HCT116 (cell line): ENCODE measurements at regions not wholly inside any gene's neighbourhood (a gene's known extent, or its start where the extent isn't known, plus 50 kb on each side); places are given as distances from the start of the nearest gene placed in this dataset.

ENCODE experiments used
- ATAC-seq: fragments of 200-7000 bp; cut with Tn5 transposase; 2 replicates; pipeline ENCODE4 v1.9.1; 2020; ENCODE audit warnings: mild to moderate bottlenecking, moderate library complexity
- BruUV-seq: library from RNA; stranded (reverse); fragments of 400-500 nt; replicated peaks from 2 replicates; lab custom pipeline; 2021; lab: Mats Ljungman, UMichigan
- CTCF ChIA-PET: fragments of 300-600 bp; sonication (Branson Sonifier 250); formaldehyde crosslinking; loops from one replicate; lab custom pipeline; 2021; ENCODE audit warnings: antibody characterized with exemption; lab: Charles Lee
- POLR2A ChIA-PET: fragments of 300-600, 350-600 bp; sonication (Branson Sonifier 250); formaldehyde crosslinking; loops from one replicate; lab custom pipeline; 2021; ENCODE audit warnings: antibody characterized with exemption; lab: Charles Lee
- RAD21 ChIA-PET, 2 experiments: fragments of 300-600 bp; sonication (Branson Sonifier 250); formaldehyde crosslinking; loops; one replicate each; lab custom pipeline; 2023; ENCODE audit warnings: low total read pairs in 2 of 2; ENCODE audit not compliant: uncharacterized antibody in 2 of 2, unreplicated experiment in 2 of 2, low non-redundant PET in 1 of 2; lab: Charles Lee
- DNase-seq: peaks from one replicate; pipeline ENCODE4 v3.0.0-alpha.2; 2010; ENCODE audit warnings: low read depth, low spot score
- H2AFZ ChIP-seq: fragments of 200-600 bp; shearing (Covaris generic), sonication (generic); 2 replicates; pipeline ENCODE4 v1.6.1; 2017; ENCODE audit warnings: low read depth, mixed run types, mixed read lengths, antibody characterized with exemption, low read length; ENCODE audit not compliant: poor library complexity, severe bottlenecking
- H3K27ac ChIP-seq: 2 replicates; pipeline ENCODE4 v1.5.1; 2012; ENCODE audit warnings: low read depth, low read length
- H3K27me3 ChIP-seq: fragments of 200-600 bp; sonication (generic); 2 replicates; pipeline ENCODE4 v1.6.1; 2016; ENCODE audit warnings: mixed run types, low read length, mixed read lengths; ENCODE audit not compliant: insufficient read depth
- H3K36me3 ChIP-seq, 2 experiments: fragments of 200-500 bp in 1 of 2; fragments of 200-600 bp in 1 of 2; sonication (Bioruptor generic) in 1 of 2; sonication (generic) in 1 of 2; 2 replicates each; pipeline versions ENCODE4 v1.5.1 to v1.6.1; 2014 to 2016; ENCODE audit warnings: low read length in 2 of 2, inconsistent platforms in 1 of 2, mixed read lengths in 1 of 2, mixed run types in 1 of 2; ENCODE audit not compliant: insufficient read depth in 2 of 2, control insufficient read depth in 1 of 2
- H3K4me1 ChIP-seq, 2 experiments: fragments of 200-600 bp in 1 of 2; sonication (generic) in 1 of 2; 2 replicates each; pipeline versions ENCODE4 v1.5.1 to v1.6.1; 2012 to 2017; ENCODE audit warnings: low read length in 2 of 2, inconsistent platforms in 1 of 2, mild to moderate bottlenecking in 1 of 2, mixed read lengths in 1 of 2, mixed run types in 1 of 2, moderate library complexity in 1 of 2; ENCODE audit not compliant: insufficient read depth in 2 of 2, control insufficient read depth in 1 of 2
- H3K4me2 ChIP-seq: fragments of 200-600 bp; sonication (generic); 2 replicates; pipeline ENCODE4 v1.6.1; 2017; ENCODE audit warnings: mixed run types, low read length, mixed read lengths
- H3K4me3 ChIP-seq, 2 experiments: fragments of 200-600 bp in 1 of 2; sonication (generic) in 1 of 2; replicated peaks in 1 of 2; 2 replicates each; pipeline ENCODE4 v1.5.1; 2011 to 2016; ENCODE audit warnings: low read length in 2 of 2, control low read depth in 1 of 2, low read depth in 1 of 2, mild to moderate bottlenecking in 1 of 2, mixed read lengths in 1 of 2, mixed run types in 1 of 2
- H3K79me2 ChIP-seq: fragments of 200-600 bp; sonication (generic); 2 replicates; pipeline ENCODE4 v1.6.1; 2017; ENCODE audit warnings: mild to moderate bottlenecking, mixed run types, low read length, moderate library complexity, mixed read lengths; ENCODE audit not compliant: insufficient read depth
- H3K9ac ChIP-seq: fragments of 200-600 bp; sonication (generic); 2 replicates; pipeline ENCODE4 v1.6.1; 2016; ENCODE audit warnings: low read length, mixed read lengths
- H3K9me2 ChIP-seq: fragments of 200-600 bp; sonication (generic), shearing (Covaris generic); 2 replicates; pipeline ENCODE4 v1.6.1; 2017; ENCODE audit warnings: mixed run types, mild to moderate bottlenecking, moderate library complexity; ENCODE audit not compliant: insufficient read depth
- H3K9me3 ChIP-seq, 2 experiments: fragments of 200-500 bp in 1 of 2; fragments of 200-600 bp in 1 of 2; sonication (Bioruptor generic) in 1 of 2; sonication (generic) in 1 of 2; 2 replicates each; pipeline ENCODE4 v1.6.1; 2014 to 2017; ENCODE audit warnings: low read length in 2 of 2, mixed read lengths in 2 of 2, inconsistent platforms in 1 of 2, low read depth in 1 of 2, mild to moderate bottlenecking in 1 of 2, mixed run types in 1 of 2, moderate library complexity in 1 of 2; ENCODE audit not compliant: control insufficient read depth in 1 of 2, insufficient read depth in 1 of 2
- H4K20me1 ChIP-seq: fragments of 200-600 bp; sonication (generic), shearing (Covaris generic); 2 replicates; pipeline ENCODE4 v1.6.1; 2017; ENCODE audit warnings: mixed run types, mild to moderate bottlenecking, moderate library complexity; ENCODE audit not compliant: insufficient read depth
- CBX3 ChIP-seq: IDR thresholded peaks from 2 replicates; pipeline ENCODE4 v1.6.1; 2012; ENCODE audit warnings: low read depth
- CEBPB ChIP-seq: IDR thresholded peaks from 2 replicates; pipeline ENCODE4 v1.6.1; 2012; ENCODE audit warnings: low read depth
- ELF1 ChIP-seq: IDR thresholded peaks from 2 replicates; pipeline ENCODE4 v1.6.1; 2012; ENCODE audit warnings: low read depth, borderline replicate concordance
- EZH2 ChIP-seq: fragments of 200-600 bp; sonication (generic); IDR thresholded peaks from 2 replicates; pipeline ENCODE4 v1.6.1; 2017; ENCODE audit warnings: antibody characterized with exemption, mixed run types
- EZH2phosphoT487 ChIP-seq: fragments of 200-600 bp; IDR thresholded peaks from 2 replicates; pipeline ENCODE4 v1.6.1; 2018; ENCODE audit warnings: antibody characterized with exemption, borderline replicate concordance
- FOSL1 ChIP-seq: IDR thresholded peaks from 2 replicates; pipeline ENCODE4 v1.6.1; 2012; ENCODE audit warnings: low read depth
- JUND ChIP-seq: IDR thresholded peaks from 2 replicates; pipeline ENCODE4 v1.6.1; 2012
- POLR2A ChIP-seq: IDR thresholded peaks from 2 replicates; pipeline ENCODE4 v1.7.0; 2011; ENCODE audit warnings: borderline replicate concordance; ENCODE audit not compliant: insufficient read depth, insufficient read length; ENCODE audit errors: extremely low read depth
- POLR2AphosphoS5 ChIP-seq: IDR thresholded peaks from 2 replicates; pipeline ENCODE4 v1.6.1; 2011; ENCODE audit warnings: mild to moderate bottlenecking, low read depth, low read length, moderate library complexity
- SIN3A ChIP-seq: IDR thresholded peaks from 2 replicates; pipeline ENCODE4 v1.6.1; 2012; ENCODE audit warnings: low read depth
- SP1 ChIP-seq: IDR thresholded peaks from 2 replicates; pipeline ENCODE4 v1.6.1; 2012; ENCODE audit warnings: low read depth
- YY1 ChIP-seq: IDR thresholded peaks from 2 replicates; pipeline ENCODE4 v1.6.1; 2011; ENCODE audit warnings: low read length, low read depth, moderate library complexity, mild to moderate bottlenecking; ENCODE audit not compliant: insufficient replicate concordance; ENCODE audit errors: extremely low read depth
- ZFX ChIP-seq: fragments of 450-650 bp; IDR thresholded peaks from 2 replicates; pipeline ENCODE4 v1.6.1; 2017
- ZNF274 ChIP-seq: fragments of 200-500 bp; sonication (Bioruptor generic); IDR thresholded peaks from 2 replicates; pipeline ENCODE4 v1.6.1; 2014; ENCODE audit warnings: mild to moderate bottlenecking, low read depth, low read length, inconsistent platforms
- intact Hi-C: fragments of 100-400 bp; cut with micrococcal nuclease; formaldehyde crosslinking; loops from 2 replicates; pipeline ENCODE4 v1.10.0; 2022
- TF ChIP-seq, protein P1 (sequence below): IDR thresholded peaks from 2 replicates; pipeline ENCODE4 v1.6.1; 2011; ENCODE audit warnings: mild to moderate bottlenecking, low read length, moderate library complexity; ENCODE audit not compliant: insufficient replicate concordance; ENCODE audit errors: extremely low read depth
- TF ChIP-seq, protein P2 (sequence below): IDR thresholded peaks from 2 replicates; pipeline ENCODE4 v1.6.1; 2012; ENCODE audit warnings: low read depth
- TF ChIP-seq, protein P3 (sequence below): IDR thresholded peaks from 2 replicates; pipeline ENCODE4 v1.6.1; 2012
- TF ChIP-seq, protein P4 (sequence below): IDR thresholded peaks from 2 replicates; pipeline ENCODE4 v1.6.1; 2012
- TF ChIP-seq, protein P5 (sequence below), 3 experiments: fragments of 200-600 bp in 1 of 3; sonication (generic) in 1 of 3; IDR thresholded peaks in 2 of 3; conservative IDR thresholded peaks in 1 of 3; 2 replicates each; pipeline ENCODE4 v1.5.1; 2012 to 2017; ENCODE audit warnings: low read depth in 2 of 3, low read length in 2 of 3, antibody characterized with exemption in 1 of 3, borderline replicate concordance in 1 of 3, control low read depth in 1 of 3, mild to moderate bottlenecking in 1 of 3, mixed read lengths in 1 of 3, mixed run types in 1 of 3, moderate library complexity in 1 of 3; ENCODE audit not compliant: insufficient read depth in 1 of 3

DNA sequence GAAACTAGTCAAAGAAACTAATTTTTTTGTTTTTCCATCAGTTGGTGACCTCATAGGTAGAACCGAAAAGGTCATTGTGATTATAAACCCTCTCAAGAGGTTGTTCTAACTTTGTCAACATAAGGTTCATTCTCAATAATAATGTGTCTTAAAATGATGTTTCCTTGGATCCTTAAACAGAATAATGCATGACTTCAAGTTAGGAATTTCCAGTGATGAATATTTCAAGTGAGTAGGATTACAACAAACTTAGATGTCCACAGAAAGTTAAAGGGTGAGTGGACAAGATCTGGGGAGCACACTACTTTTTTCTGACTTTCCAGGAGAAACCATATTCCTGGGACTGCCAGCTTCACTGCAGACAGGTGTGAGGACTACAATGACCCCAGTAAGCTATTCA lies 239.0 kb upstream of the PTGER4 start:
- H3K27me3 ChIP-seq, result no peaks in the 10 kb centered on the region
- POLR2A ChIA-PET, result no interaction called here

More for the DNA sequence above, 239.0 kb upstream of the PTGER4 start:
- Histone ChIP-seq H3K79me2 (no peaks in the 10 kb centered on the region), H3K9me3 (no peaks in the 10 kb centered on the region), H3K27ac (no peak overlapping the region), H3K4me1 (no peaks in the 10 kb centered on the region), H3K36me3 (no peaks in the 10 kb centered on the region), H4K20me1 (no peaks in the 10 kb centered on the region; the same call in 1 of the 2 replicates), H3K9ac (no peak overlapping the region), H2AFZ (no peak overlapping the region), H3K4me2 (no peak overlapping the region), H3K9me2 (no peaks in the 10 kb centered on the region), H3K4me3 (no peak overlapping the region)
- ATAC-seq (no peak), DNase-seq (no peak)
- BruUV-seq, result no TSS peak
- intact Hi-C loops, result no loop called here
- CTCF ChIA-PET, result no interaction called here
- RAD21 ChIA-PET, result no interaction called here
- TF ChIP-seq, protein P1, sequence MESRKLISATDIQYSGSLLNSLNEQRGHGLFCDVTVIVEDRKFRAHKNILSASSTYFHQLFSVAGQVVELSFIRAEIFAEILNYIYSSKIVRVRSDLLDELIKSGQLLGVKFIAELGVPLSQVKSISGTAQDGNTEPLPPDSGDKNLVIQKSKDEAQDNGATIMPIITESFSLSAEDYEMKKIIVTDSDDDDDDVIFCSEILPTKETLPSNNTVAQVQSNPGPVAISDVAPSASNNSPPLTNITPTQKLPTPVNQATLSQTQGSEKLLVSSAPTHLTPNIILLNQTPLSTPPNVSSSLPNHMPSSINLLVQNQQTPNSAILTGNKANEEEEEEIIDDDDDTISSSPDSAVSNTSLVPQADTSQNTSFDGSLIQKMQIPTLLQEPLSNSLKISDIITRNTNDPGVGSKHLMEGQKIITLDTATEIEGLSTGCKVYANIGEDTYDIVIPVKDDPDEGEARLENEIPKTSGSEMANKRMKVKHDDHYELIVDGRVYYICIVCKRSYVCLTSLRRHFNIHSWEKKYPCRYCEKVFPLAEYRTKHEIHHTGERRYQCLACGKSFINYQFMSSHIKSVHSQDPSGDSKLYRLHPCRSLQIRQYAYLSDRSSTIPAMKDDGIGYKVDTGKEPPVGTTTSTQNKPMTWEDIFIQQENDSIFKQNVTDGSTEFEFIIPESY, result no peak
- TF ChIP-seq SP1 (no peak), POLR2AphosphoS5 (no peak), JUND (no peak), EZH2phosphoT487 (no peak), FOSL1 (no peak), ZNF274 (no peak), ELF1 (no peak), EZH2 (no peak), POLR2A (no peak), ZFX (no peak), YY1 (no peak), SIN3A (no peak), CBX3 (no peak), CEBPB (no peak)
- TF ChIP-seq, protein P2, sequence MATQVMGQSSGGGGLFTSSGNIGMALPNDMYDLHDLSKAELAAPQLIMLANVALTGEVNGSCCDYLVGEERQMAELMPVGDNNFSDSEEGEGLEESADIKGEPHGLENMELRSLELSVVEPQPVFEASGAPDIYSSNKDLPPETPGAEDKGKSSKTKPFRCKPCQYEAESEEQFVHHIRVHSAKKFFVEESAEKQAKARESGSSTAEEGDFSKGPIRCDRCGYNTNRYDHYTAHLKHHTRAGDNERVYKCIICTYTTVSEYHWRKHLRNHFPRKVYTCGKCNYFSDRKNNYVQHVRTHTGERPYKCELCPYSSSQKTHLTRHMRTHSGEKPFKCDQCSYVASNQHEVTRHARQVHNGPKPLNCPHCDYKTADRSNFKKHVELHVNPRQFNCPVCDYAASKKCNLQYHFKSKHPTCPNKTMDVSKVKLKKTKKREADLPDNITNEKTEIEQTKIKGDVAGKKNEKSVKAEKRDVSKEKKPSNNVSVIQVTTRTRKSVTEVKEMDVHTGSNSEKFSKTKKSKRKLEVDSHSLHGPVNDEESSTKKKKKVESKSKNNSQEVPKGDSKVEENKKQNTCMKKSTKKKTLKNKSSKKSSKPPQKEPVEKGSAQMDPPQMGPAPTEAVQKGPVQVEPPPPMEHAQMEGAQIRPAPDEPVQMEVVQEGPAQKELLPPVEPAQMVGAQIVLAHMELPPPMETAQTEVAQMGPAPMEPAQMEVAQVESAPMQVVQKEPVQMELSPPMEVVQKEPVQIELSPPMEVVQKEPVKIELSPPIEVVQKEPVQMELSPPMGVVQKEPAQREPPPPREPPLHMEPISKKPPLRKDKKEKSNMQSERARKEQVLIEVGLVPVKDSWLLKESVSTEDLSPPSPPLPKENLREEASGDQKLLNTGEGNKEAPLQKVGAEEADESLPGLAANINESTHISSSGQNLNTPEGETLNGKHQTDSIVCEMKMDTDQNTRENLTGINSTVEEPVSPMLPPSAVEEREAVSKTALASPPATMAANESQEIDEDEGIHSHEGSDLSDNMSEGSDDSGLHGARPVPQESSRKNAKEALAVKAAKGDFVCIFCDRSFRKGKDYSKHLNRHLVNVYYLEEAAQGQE, result no peak
- TF ChIP-seq, protein P3, sequence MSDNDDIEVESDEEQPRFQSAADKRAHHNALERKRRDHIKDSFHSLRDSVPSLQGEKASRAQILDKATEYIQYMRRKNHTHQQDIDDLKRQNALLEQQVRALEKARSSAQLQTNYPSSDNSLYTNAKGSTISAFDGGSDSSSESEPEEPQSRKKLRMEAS, result no peak
- TF ChIP-seq, protein P4, sequence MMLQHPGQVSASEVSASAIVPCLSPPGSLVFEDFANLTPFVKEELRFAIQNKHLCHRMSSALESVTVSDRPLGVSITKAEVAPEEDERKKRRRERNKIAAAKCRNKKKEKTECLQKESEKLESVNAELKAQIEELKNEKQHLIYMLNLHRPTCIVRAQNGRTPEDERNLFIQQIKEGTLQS, result no peak
- TF ChIP-seq, protein P5, sequence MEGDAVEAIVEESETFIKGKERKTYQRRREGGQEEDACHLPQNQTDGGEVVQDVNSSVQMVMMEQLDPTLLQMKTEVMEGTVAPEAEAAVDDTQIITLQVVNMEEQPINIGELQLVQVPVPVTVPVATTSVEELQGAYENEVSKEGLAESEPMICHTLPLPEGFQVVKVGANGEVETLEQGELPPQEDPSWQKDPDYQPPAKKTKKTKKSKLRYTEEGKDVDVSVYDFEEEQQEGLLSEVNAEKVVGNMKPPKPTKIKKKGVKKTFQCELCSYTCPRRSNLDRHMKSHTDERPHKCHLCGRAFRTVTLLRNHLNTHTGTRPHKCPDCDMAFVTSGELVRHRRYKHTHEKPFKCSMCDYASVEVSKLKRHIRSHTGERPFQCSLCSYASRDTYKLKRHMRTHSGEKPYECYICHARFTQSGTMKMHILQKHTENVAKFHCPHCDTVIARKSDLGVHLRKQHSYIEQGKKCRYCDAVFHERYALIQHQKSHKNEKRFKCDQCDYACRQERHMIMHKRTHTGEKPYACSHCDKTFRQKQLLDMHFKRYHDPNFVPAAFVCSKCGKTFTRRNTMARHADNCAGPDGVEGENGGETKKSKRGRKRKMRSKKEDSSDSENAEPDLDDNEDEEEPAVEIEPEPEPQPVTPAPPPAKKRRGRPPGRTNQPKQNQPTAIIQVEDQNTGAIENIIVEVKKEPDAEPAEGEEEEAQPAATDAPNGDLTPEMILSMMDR (IDR thresholded peaks at IDR 0.05 in 2 of 3, conservative IDR thresholded peaks at IDR 0.05 in 1 of 3; ENCODE audit: borderline replicate concordance in 1 of 3, insufficient read depth in 1 of 3, low read depth in 2 of 3, low read length in 2 of 3), result no peak
